SW 1271 (cell line): ENCODE measurements at regions not wholly inside any gene's neighbourhood (a gene's known extent, or its start where the extent isn't known, plus 50 kb on each side); places are given as distances from the start of the nearest gene placed in this dataset.

Source experiments
- DNase-seq, 2 experiments: peaks; one replicate each; lab custom pipeline; 2025; lab: John Stamatoyannopoulos, UW

DNA sequence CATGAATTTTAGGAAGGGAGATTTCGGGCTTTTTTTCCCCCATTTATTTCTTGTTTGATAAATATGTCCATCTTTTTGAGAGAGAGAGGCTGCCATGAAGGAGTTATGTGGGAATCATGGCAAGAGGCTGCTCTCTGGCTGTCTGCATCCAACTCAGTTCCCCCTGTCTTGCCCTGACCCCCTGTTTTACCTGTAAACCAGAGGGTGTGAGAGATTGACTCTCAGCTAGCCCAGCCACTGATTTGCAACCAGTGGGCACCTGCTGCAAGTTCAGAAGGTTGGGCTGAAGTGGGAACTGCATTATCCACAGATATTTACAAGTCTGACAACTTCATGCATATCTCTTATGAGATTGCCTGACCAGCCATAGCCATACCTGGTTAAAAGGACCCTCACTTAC is 625.4 kb upstream of the FANCL start:
- DNase-seq = no peak

DNA sequence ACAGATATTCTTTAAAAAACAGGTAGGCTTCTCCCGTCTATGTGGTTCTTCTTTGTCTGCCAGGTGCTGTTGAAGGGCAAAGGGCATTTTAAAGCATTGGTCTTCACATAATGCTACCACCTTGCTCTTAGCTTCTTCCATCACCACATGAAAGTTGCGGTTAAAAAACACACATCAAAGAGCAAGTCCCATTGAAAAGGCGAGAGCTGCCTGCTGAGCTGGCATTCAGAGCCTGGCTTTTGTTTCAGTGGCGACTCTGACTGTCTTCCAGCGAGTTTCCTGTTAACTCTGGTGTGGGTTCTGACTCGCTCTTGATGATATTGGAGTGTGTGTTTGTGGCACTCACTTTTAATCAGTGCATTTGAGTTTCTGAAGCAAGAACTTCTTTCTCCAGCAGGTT is 624.9 kb upstream of the FANCL start:
- DNase-seq = no peak

DNA sequence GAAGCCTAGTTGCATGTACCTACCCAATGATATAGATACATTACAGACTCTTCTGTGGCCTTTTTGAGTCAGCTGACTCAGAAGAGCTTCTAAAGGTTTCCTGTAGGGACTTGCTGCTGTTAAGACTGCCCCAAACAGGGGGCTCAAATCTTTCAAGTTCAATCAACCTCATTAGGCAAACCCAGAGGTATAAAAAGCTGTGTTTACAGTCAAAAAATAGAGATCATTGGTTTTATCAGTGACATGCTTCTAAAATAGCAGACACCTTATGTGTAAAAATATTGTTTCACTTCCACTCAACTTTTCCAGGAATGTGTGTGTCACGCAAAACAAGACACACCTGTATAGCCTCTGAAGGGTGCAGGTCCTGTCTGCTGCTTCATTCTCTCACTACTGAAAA is 624.3 kb upstream of the FANCL start:
- no peak for DNase-seq

DNA sequence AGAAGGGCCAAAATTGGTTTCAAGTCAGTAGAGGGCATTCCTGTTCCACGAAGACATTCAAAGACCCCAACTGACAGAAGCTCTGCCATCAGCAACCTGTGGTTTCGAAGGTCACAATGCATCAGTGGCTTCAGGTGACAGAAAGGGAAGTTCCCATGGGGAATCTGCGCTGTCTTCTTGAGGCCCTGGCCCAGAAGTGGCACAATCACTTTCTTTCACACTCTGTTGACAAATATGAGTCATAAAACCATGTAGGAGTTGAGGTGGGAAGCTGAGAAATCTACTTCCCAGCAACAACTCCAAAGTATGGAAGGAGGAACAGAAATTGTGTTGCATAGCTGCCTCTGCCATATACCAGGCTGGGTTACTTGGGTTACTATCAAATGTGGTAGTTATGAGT is 621.1 kb upstream of the FANCL start:
- DNase-seq = no peak

DNA sequence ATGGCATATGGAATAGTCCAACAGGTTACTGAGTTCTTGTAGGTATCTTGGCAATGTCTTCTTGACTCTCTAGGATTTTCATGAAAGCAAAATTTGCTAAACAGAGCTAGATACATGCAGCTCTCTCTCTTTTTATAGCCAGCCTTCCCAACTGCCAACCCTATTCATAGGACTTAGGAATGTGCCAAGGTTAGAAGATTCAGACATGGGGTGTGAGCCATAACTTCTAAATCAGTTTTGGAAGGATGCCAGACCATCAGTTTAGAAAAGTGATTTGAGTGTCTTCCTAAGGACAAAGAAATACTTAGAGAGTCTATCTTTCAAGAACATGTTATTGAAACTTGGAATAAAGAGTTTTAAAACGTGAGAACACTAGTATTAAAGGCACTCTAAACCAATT is 619.5 kb upstream of the FANCL start:
- DNase-seq = no peak

GRCh38 chr2:58856100-58856499 is 615.0 kb upstream of the FANCL start:
- DNase-seq = no peak

GRCh38 chr2:58853420-58853819 is 612.3 kb upstream of the FANCL start:
- no peak for DNase-seq

DNA sequence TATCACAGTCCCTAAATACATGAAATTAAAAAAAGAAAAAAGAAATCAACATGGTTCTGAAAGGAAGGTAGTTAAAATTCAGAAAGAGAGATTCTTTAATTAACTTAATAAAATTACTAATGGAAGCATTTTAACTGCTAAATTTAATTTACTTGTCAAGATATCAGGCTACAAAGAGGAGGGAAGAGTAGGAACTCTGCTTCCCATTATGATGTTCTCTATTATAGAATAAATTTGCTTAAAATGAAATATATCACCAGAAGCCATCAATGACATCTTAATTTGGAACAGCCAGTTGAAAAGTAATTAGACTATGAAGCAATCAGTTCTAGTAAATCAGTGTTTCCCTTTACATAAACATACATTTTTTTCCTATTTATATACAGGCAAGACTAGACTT is 611.8 kb upstream of the FANCL start:
- DNase-seq = no peak

DNA sequence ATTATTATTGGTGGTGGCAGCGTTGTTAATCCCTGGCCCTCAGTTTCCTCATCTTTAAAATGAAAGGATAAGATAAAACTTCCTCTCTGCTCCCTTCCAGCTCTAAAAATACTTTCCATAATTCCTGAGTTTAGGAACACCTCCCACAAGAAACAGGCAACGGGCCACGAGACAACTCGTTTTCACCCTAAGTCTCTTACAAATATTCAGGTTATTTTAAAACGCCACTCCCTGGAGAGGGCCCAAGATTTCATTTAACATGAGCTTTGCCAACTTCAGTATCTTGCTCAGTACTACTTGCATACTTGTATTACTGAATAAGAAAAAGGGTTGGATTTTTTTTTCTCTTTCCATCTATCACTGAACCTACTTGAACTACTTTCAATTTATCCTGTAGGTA is 611.1 kb upstream of the FANCL start:
- no peak for DNase-seq

GRCh38 chr2:58851598-58851997 is 610.5 kb upstream of the FANCL start:
- no peak for DNase-seq

- no peak for DNase-seq
These were observed 603.9 kb upstream of the FANCL start for GRCh38 chr2:58845011-58845410.

- DNase-seq = no peak
These were observed 601.5 kb upstream of the FANCL start for GRCh38 chr2:58842501-58843155.

DNA sequence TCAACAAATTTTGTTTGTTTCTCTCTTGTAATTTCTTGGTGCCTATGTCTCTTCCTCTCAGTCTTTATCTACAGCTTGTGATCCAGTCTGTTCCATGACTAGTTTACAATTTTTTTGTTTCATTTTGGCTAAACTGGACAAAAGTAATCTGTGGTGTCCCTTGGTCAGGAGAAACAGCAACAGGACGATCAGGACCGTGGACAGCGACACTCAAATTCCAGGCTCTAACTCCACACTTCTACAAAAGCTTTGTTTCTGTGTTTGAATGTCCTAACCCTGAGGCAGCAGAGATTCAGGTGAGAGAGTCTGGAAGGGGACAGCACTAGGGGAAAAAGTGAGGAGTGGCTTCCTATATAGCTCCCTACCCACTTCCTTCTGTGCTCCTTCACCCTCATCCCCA is 593.3 kb upstream of the FANCL start:
- DNase-seq = no peak

GRCh38 chr2:58826795-58827194 is 585.7 kb upstream of the FANCL start:
- no peak for DNase-seq

- DNase-seq = no peak
These were observed 571.7 kb upstream of the FANCL start for GRCh38 chr2:58812771-58813344.

GRCh38 chr2:58805126-58805525 is 564.0 kb upstream of the FANCL start:
- DNase-seq = no peak

GRCh38 chr2:58803192-58803591 is 562.1 kb upstream of the FANCL start:
- DNase-seq = no peak

DNA sequence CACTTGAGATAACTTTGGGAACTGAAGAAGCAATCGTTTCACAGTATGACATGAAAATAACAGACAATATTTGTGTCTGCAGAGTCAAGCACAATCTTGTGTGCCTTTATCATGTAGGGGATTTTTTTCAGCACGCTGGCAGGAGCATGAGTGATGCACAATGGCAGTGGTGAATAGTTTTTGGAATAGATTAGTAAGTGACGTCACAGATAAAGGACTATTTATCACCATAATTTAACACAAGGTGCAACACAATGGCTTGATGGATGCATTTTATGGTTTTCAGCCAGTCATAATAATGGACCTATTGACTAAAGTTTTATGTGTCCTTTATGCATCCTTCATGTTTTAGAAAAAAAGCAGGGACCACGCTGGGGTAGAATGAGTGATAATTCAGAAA is 559.8 kb upstream of the FANCL start:
- DNase-seq = no peak

GRCh38 chr2:58798676-58799208 is 557.6 kb upstream of the FANCL start:
- DNase-seq = no peak

GRCh38 chr2:58796239-58796910 is 555.2 kb upstream of the FANCL start:
- no peak for DNase-seq

GRCh38 chr2:58794916-58795315 is 553.8 kb upstream of the FANCL start:
- DNase-seq = no peak

DNA sequence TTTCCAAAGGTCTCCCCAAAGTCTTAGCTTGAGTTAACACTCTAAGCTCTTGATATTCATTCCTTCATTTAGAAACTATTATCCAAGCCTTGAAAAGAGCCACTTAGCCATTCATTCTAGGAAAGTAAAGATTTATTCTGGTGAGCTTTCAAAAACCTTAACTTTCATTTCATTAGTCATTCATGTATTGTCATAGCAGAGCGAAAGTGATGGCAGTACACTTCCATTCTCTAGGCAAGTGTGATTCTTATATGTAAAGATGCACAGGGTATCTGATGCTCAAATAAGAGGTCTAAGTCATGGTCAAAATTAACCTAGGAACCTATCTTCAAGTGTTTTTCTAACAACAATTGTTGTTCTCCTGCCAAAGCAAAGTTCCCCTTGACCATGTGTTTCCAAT is 553.0 kb upstream of the FANCL start:
- DNase-seq = no peak

DNA sequence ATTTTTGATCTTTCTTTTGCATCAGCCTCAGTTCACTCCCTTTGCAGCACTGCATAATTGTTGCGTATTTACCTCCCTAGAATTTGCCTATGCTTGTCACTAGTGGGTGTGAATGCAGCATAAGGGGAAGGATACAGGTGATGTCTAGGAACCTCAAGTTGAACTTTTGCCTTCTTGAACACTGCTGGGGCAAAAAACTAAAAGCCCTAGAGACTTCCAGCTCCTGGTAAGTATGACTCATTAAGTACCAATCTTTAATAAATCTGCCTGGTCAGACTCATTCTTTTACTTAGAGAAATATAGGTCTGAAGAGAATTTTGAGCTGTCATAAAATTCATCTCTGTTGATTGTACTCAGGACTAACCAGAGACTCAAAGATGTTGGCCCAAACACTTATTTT is 547.3 kb upstream of the FANCL start:
- DNase-seq = no peak

GRCh38 chr2:58770846-58771245 is 529.7 kb upstream of the FANCL start:
- DNase-seq = no peak
